SK-N-SH (cell line): ENCODE measurements at regions not wholly inside any gene's neighbourhood (a gene's known extent, or its start where the extent isn't known, plus 50 kb on each side); places are given as distances from the start of the nearest gene placed in this dataset.

Experiments used
- CTCF ChIA-PET: fragments of 300-600, 350-600 bp; formaldehyde crosslinking; extraction: SDS; loops from one replicate; lab custom pipeline; 2021; lab: Yijun Ruan, JAX
- POLR2A ChIA-PET: fragments of 350-600 bp; sonication (Branson Sonifier 250); formaldehyde crosslinking; extraction: SDS; loops from one replicate; lab custom pipeline; 2020; ENCODE audit warnings: antibody characterized with exemption, inconsistent platforms; lab: Yijun Ruan, JAX
- DNase-seq: peaks from one replicate; pipeline ENCODE4 v3.0.0; 2012
- H2AFZ ChIP-seq: fragments of 200-600 bp; sonication (generic); 2 replicates; pipeline ENCODE4 v1.8.1; 2016; ENCODE audit warnings: antibody characterized with exemption, mild to moderate bottlenecking, low read depth
- H3F3A ChIP-seq: fragments of 200-600 bp; sonication (generic); replicated peaks from 2 replicates; pipeline ENCODE3; 2016; ENCODE audit warnings: antibody characterized with exemption, mild to moderate bottlenecking; ENCODE audit not compliant: insufficient read depth
- H3K27ac ChIP-seq, 2 experiments: fragments of 200-500 bp in 1 of 2; fragments of 200-600 bp in 1 of 2; sonication (Bioruptor generic) in 1 of 2; sonication (generic), shearing (Covaris generic) in 1 of 2; 2 replicates each; pipeline versions ENCODE4 v1.5.1 to v1.6.1; 2014 to 2016; ENCODE audit warnings: low read depth in 2 of 2, inconsistent platforms in 1 of 2, low read length in 1 of 2, mild to moderate bottlenecking in 1 of 2, mixed read lengths in 1 of 2
- H3K27me3 ChIP-seq: fragments of 200-600 bp; sonication (generic), shearing (Covaris generic); 2 replicates; pipeline ENCODE4 v1.6.1; 2016; ENCODE audit warnings: mixed run types; ENCODE audit not compliant: insufficient read depth
- H3K36me3 ChIP-seq, 2 experiments: fragments of 200-500 bp in 1 of 2; fragments of 200-600 bp in 1 of 2; sonication (Bioruptor generic) in 1 of 2; sonication (generic) in 1 of 2; replicated peaks in 1 of 2; 2 replicates each; pipeline versions ENCODE3 to v1.5.1; 2014 to 2016; ENCODE audit warnings: low read length in 1 of 2, mild to moderate bottlenecking in 1 of 2; ENCODE audit not compliant: insufficient read depth in 2 of 2, control insufficient read depth in 1 of 2
- H3K4me1 ChIP-seq, 2 experiments: fragments of 200-500 bp in 1 of 2; fragments of 200-600 bp in 1 of 2; sonication (Bioruptor generic) in 1 of 2; sonication (generic), shearing (Covaris generic) in 1 of 2; 2 replicates each; pipeline versions ENCODE4 v1.5.1 to v1.6.1; 2014 to 2016; ENCODE audit warnings: low read depth in 1 of 2, low read length in 1 of 2, mixed run types in 1 of 2; ENCODE audit not compliant: insufficient read depth in 2 of 2, control insufficient read depth in 1 of 2
- H3K4me2 ChIP-seq: fragments of 200-600 bp; sonication (generic), shearing (Covaris generic); 2 replicates; pipeline ENCODE4 v1.6.1; 2017; ENCODE audit warnings: mixed run types
- H3K4me3 ChIP-seq, 2 experiments: fragments of 200-500 bp in 1 of 2; fragments of 200-600 bp in 1 of 2; sonication (Bioruptor generic) in 1 of 2; sonication (generic), shearing (Covaris generic) in 1 of 2; 2 replicates each; pipeline versions ENCODE4 v1.5.1 to v1.8.1; 2014 to 2016; ENCODE audit warnings: low read depth in 2 of 2, inconsistent platforms in 1 of 2, low read length in 1 of 2, mild to moderate bottlenecking in 1 of 2, mixed read lengths in 1 of 2, moderate library complexity in 1 of 2
- H3K79me2 ChIP-seq: fragments of 200-600 bp; sonication (generic); 2 replicates; pipeline ENCODE4 v1.8.1; 2017; ENCODE audit warnings: mild to moderate bottlenecking; ENCODE audit not compliant: insufficient read depth
- H3K9ac ChIP-seq: fragments of 200-600 bp; sonication (generic); 2 replicates; pipeline ENCODE4 v1.6.1; 2017; ENCODE audit warnings: mixed run types
- H3K9me2 ChIP-seq: fragments of 200-600 bp; sonication (generic); 2 replicates; pipeline ENCODE4 v1.6.1; 2017; ENCODE audit warnings: mixed run types
- H3K9me3 ChIP-seq: fragments of 200-600 bp; sonication (generic); 2 replicates; pipeline ENCODE4 v1.6.1; 2017; ENCODE audit warnings: mixed run types, mild to moderate bottlenecking, moderate library complexity
- H4K20me1 ChIP-seq: fragments of 200-600 bp; sonication (generic); 2 replicates; pipeline ENCODE4 v1.6.1; 2017; ENCODE audit warnings: mild to moderate bottlenecking, mixed run types; ENCODE audit not compliant: insufficient read depth
- CHD2 ChIP-seq: fragments of 150-350 bp; IDR thresholded peaks from 2 replicates; pipeline ENCODE4 v1.6.1; 2018; ENCODE audit warnings: low read length; ENCODE audit not compliant: partially characterized antibody
- EP300 ChIP-seq, 2 experiments: IDR thresholded peaks; 2 replicates each; pipeline versions ENCODE4 v1.4.0 to v1.6.1; 2012; ENCODE audit warnings: borderline replicate concordance in 1 of 2, low read depth in 1 of 2, low read length in 1 of 2
- EZH2phosphoT487 ChIP-seq: fragments of 200-600 bp; sonication (generic); IDR thresholded peaks from 2 replicates; pipeline ENCODE4 v1.6.1; 2017; ENCODE audit warnings: low read depth, mixed run types, mild to moderate bottlenecking, antibody characterized with exemption, moderate library complexity, borderline replicate concordance
- FOXJ3 ChIP-seq: sonication (generic); formaldehyde crosslinking; IDR thresholded peaks from 2 replicates; pipeline ENCODE4 v1.5.1; 2020; ENCODE audit warnings: mild to moderate bottlenecking, missing genetic modification reagents
- FOXM1 ChIP-seq: IDR thresholded peaks from 2 replicates; pipeline ENCODE4 v1.4.0; 2012; ENCODE audit warnings: low read depth, mild to moderate bottlenecking
- GABPA ChIP-seq: IDR thresholded peaks from 2 replicates; pipeline ENCODE4 v1.4.0; 2012; ENCODE audit warnings: low read depth, mild to moderate bottlenecking
- GATA2 ChIP-seq: sonication (generic); formaldehyde crosslinking; IDR thresholded peaks from 2 replicates; pipeline ENCODE4 v1.5.0; 2020; ENCODE audit warnings: mild to moderate bottlenecking, missing genetic modification reagents
- JUND ChIP-seq: IDR thresholded peaks from 2 replicates; pipeline ENCODE4 v1.4.0; 2012
- MXI1 ChIP-seq: IDR thresholded peaks from 2 replicates; pipeline ENCODE4 v1.6.1; 2012; ENCODE audit warnings: mild to moderate bottlenecking, low read depth, low read length, improper control_type of control experiment
- NRF1 ChIP-seq: IDR thresholded peaks from 2 replicates; pipeline ENCODE4 v1.6.1; 2012; ENCODE audit warnings: low read depth, mild to moderate bottlenecking, low read length
- POLR2AphosphoS5 ChIP-seq: IDR thresholded peaks from 2 replicates; pipeline ENCODE4 v1.6.1; 2012; ENCODE audit warnings: low read depth, low read length
- RAD21 ChIP-seq: IDR thresholded peaks from 2 replicates; pipeline ENCODE4 v1.6.1; 2012; ENCODE audit warnings: mild to moderate bottlenecking, low read length
- RCOR1 ChIP-seq: fragments of 150-350 bp; IDR thresholded peaks from 2 replicates; pipeline ENCODE4 v1.6.1; 2017; ENCODE audit warnings: antibody characterized with exemption, low read length
- SIN3A ChIP-seq: IDR thresholded peaks from 2 replicates; pipeline ENCODE4 v1.6.1; 2012; ENCODE audit warnings: low read depth, mild to moderate bottlenecking, low read length, moderate library complexity, borderline replicate concordance
- SMC3 ChIP-seq: IDR thresholded peaks from 2 replicates; pipeline ENCODE4 v1.6.1; 2012; ENCODE audit warnings: low read depth, low read length, improper control_type of control experiment
- TEAD4 ChIP-seq: IDR thresholded peaks from 2 replicates; pipeline ENCODE4 v1.4.0; 2012; ENCODE audit warnings: mild to moderate bottlenecking, borderline replicate concordance; ENCODE audit not compliant: insufficient read depth
- WGBS: methylation state at CpG from one replicate; pipeline ENCODE4 v1.1.6; 2017; ENCODE audit warnings: low lambda C conversion rate; 5-methylcytosine and 5-hydroxymethylcytosine counted together
- TF ChIP-seq, protein P1 (sequence below): fragments of 200-600 bp; sonication (generic); IDR thresholded peaks from 2 replicates; pipeline ENCODE4 v1.6.1; 2017; ENCODE audit warnings: antibody characterized with exemption, mild to moderate bottlenecking, moderate library complexity
- TF ChIP-seq, protein P2 (sequence below): IDR thresholded peaks from 2 replicates; pipeline ENCODE4; 2012
- TF ChIP-seq, protein P3 (sequence below): IDR thresholded peaks from 2 replicates; pipeline ENCODE4 v1.4.0; 2012; ENCODE audit warnings: low read depth, borderline replicate concordance
- TF ChIP-seq, protein P4 (sequence below): IDR thresholded peaks from 2 replicates; pipeline ENCODE4 v1.4.0; 2012; ENCODE audit warnings: low read depth

DNA sequence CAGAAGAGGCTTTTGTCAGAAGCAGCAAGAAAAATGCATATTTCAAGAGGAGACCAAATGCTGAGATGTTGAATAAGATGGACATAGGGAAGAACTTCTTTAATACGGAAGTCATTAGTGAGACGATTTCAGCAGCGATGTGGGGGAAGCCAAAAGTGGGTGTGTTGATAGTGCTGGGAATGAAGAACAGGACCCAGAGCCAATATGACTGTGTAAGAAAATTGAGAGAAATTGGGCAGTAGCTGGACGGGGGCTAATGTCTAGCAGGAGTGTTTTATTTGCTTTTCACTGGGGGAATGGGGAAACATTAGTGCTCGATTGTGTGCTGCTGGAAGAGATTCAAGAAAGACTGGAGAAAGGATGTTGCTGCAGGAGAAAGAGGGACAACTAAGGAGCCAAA is 788.7 kb upstream of the KLHL29 start:
- Histone ChIP-seq H3K4me3 (no peak overlapping the region), H3K79me2 (no peaks in the 10 kb centered on the region), H4K20me1 (no peaks in the 10 kb centered on the region), H3F3A (no peaks in the 10 kb centered on the region), H3K27ac (no peak overlapping the region), H3K9me2 (no peaks in the 10 kb centered on the region), H3K4me2 (no peak overlapping the region), H3K9me3 (no peaks in the 10 kb centered on the region; the same call in 1 of the 2 replicates), H2AFZ (no peak overlapping the region), H3K36me3 (no peaks in the 10 kb centered on the region), H3K9ac (no peak overlapping the region), H3K27me3 (no peaks in the 10 kb centered on the region), H3K4me1 (peaks cover 0 to 6% of the 10 kb centered on the region in 2 experiments; a peak in 2 of 4 replicates)
- WGBS, result 34% methylated on average over 5 of the region's 5 CpGs
- no peak for DNase-seq
- CTCF ChIA-PET, result no interaction called here
- POLR2A ChIA-PET, result no interaction called here
- TF ChIP-seq EZH2phosphoT487 (no peak), TEAD4 (no peak), GATA2 (CRISPR knock-in tag) (no peak), CHD2 (no peak), RCOR1 (no peak), EP300 (IDR thresholded peaks at IDR 0.05; ENCODE audit: borderline replicate concordance in 1 of 2, low read depth in 1 of 2, low read length in 1 of 2) (no peak), MXI1 (no peak), GABPA (no peak), SMC3 (no peak), POLR2AphosphoS5 (no peak), RAD21 (no peak), JUND (no peak), SIN3A (no peak), NRF1 (no peak), FOXJ3 (CRISPR knock-in tag) (no peak), FOXM1 (no peak)
- TF ChIP-seq, protein P1, sequence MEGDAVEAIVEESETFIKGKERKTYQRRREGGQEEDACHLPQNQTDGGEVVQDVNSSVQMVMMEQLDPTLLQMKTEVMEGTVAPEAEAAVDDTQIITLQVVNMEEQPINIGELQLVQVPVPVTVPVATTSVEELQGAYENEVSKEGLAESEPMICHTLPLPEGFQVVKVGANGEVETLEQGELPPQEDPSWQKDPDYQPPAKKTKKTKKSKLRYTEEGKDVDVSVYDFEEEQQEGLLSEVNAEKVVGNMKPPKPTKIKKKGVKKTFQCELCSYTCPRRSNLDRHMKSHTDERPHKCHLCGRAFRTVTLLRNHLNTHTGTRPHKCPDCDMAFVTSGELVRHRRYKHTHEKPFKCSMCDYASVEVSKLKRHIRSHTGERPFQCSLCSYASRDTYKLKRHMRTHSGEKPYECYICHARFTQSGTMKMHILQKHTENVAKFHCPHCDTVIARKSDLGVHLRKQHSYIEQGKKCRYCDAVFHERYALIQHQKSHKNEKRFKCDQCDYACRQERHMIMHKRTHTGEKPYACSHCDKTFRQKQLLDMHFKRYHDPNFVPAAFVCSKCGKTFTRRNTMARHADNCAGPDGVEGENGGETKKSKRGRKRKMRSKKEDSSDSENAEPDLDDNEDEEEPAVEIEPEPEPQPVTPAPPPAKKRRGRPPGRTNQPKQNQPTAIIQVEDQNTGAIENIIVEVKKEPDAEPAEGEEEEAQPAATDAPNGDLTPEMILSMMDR, result no peak
- TF ChIP-seq, protein P2, sequence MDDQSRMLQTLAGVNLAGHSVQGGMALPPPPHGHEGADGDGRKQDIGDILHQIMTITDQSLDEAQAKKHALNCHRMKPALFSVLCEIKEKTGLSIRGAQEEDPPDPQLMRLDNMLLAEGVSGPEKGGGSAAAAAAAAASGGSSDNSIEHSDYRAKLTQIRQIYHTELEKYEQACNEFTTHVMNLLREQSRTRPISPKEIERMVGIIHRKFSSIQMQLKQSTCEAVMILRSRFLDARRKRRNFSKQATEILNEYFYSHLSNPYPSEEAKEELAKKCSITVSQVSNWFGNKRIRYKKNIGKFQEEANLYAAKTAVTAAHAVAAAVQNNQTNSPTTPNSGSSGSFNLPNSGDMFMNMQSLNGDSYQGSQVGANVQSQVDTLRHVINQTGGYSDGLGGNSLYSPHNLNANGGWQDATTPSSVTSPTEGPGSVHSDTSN, result no peak
- TF ChIP-seq, protein P3, sequence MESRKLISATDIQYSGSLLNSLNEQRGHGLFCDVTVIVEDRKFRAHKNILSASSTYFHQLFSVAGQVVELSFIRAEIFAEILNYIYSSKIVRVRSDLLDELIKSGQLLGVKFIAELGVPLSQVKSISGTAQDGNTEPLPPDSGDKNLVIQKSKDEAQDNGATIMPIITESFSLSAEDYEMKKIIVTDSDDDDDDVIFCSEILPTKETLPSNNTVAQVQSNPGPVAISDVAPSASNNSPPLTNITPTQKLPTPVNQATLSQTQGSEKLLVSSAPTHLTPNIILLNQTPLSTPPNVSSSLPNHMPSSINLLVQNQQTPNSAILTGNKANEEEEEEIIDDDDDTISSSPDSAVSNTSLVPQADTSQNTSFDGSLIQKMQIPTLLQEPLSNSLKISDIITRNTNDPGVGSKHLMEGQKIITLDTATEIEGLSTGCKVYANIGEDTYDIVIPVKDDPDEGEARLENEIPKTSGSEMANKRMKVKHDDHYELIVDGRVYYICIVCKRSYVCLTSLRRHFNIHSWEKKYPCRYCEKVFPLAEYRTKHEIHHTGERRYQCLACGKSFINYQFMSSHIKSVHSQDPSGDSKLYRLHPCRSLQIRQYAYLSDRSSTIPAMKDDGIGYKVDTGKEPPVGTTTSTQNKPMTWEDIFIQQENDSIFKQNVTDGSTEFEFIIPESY, result no peak
- TF ChIP-seq, protein P4, sequence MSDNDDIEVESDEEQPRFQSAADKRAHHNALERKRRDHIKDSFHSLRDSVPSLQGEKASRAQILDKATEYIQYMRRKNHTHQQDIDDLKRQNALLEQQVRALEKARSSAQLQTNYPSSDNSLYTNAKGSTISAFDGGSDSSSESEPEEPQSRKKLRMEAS, result no peak
